ENCODE measurements at regions not wholly inside any gene's neighbourhood (a gene's known extent, or its start where the extent isn't known, plus 50 kb on each side); places are given as distances from the start of the nearest gene placed in this dataset.

- TF ChIP-seq CTCF (conservative IDR thresholded peaks at IDR 0.05 in 1 of 2, IDR thresholded peaks at IDR 0.05 in 1 of 2; ENCODE audit: low read depth in 1 of 2, low read length in 2 of 2) (no peak), EZH2 (IDR thresholded peaks at IDR 0.05; ENCODE audit: low read length, missing control alignments) (no peak)
These were observed 85.2 kb upstream of the FGF3 start for GRCh38 chr11:69904161-69904973.

All from fibroblast of lung (primary cell).